ENCODE measurements at regions not wholly inside any gene's neighbourhood (a gene's known extent, or its start where the extent isn't known, plus 50 kb on each side); places are given as distances from the start of the nearest gene placed in this dataset.
"Not testable (repeated sequence)": the region's sequence is repeated elsewhere in the genome, so short reads cannot be mapped to it uniquely, and the experiment has no call there.

DNA sequence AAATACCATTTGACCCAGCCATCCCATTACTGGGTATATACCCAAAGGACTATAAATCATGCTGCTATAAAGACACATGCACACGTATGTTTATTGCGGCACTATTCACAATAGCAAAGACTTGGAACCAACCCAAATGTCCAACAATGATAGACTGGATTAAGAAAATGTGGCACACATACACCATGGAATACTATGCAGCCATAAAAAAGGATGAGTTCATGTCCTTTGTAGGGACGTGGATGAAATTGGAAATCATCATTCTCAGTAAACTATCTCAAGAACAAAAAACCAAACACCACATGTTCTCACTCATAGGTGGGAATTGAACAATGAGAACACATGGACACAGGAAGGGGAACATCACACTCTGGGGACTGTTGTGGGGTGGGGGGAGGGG is 142.1 kb upstream of the BEND6 start:
- not testable (repeated sequence) for H3K27me3 ChIP-seq (replicated peaks; ENCODE audit: control insufficient read depth, insufficient read depth, low read length, poor library complexity, severe bottlenecking); H3K27ac ChIP-seq (ENCODE audit: insufficient read depth, low read length, poor library complexity, severe bottlenecking); H3K4me3 ChIP-seq (ENCODE audit: insufficient read depth, low read depth, low read length, poor library complexity, severe bottlenecking)

DNA sequence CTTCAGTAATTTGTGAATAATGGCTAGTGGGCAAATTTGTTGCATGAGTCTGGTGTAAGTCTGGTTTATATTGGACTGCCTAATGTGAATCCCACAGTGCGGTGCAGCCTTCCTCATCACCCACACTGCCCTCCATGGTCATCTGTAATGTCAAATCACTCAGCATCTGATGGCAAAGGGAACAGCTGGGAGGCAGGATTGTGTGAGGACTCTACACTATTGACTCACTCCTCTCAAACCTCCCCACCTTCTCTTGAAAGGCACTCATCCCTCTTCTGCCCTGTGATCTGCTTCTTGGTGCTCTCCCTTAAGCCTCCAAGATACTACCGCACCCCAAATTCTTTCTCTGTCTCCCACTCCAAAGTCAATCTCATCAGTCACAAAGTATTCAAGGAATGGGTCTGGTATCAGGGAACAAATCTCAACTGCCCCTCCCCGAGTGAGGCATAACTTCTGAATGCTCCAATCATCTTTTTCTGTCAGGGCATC is 146.0 kb upstream of the BEND6 start:
- no peak for DNase-seq
- no peaks in the 10 kb centered on the region for H3K27me3 ChIP-seq (replicated peaks; ENCODE audit: control insufficient read depth, insufficient read depth, low read length, poor library complexity, severe bottlenecking)
- H3K36me3 ChIP-seq (ENCODE audit: control insufficient read depth, insufficient read depth, low read length): no peaks in the 10 kb centered on the region
- H3K4me3 ChIP-seq (ENCODE audit: insufficient read depth, low read depth, low read length, poor library complexity, severe bottlenecking): no peak overlapping the region
- H3K9me3 ChIP-seq (ENCODE audit: control insufficient read depth, low read length): no peaks in the 10 kb centered on the region
- no peak overlapping the region for H3K27ac ChIP-seq (ENCODE audit: insufficient read depth, low read length, poor library complexity, severe bottlenecking)
- no peaks in the 10 kb centered on the region for H3K4me1 ChIP-seq (ENCODE audit: control insufficient read depth, insufficient read depth, low read length, poor library complexity, severe bottlenecking)

More for the DNA sequence above, 142.1 kb upstream of the BEND6 start:
- not testable (repeated sequence) for DNase-seq; H3K9me3 ChIP-seq (ENCODE audit: control insufficient read depth, low read length); H3K4me1 ChIP-seq (ENCODE audit: control insufficient read depth, insufficient read depth, low read length, poor library complexity, severe bottlenecking); H3K36me3 ChIP-seq (ENCODE audit: control insufficient read depth, insufficient read depth, low read length)

DNA sequence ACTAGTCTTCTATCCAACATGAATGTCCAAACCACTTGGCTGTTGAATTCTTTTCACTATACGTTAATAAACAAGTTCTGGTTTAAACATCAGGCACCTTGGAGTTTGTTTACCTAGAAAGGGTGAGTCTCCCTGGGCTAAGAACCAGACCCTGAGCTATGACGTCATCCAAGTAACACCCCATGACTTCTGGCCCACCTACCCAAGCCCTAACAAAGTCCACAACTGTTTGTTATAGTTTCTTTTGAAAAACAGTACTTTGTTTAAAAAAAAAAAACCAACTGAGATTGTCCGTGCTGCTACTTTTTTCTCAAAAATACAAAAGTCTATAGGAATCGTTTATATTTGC is 146.9 kb upstream of the BEND6 start:
- H3K36me3 ChIP-seq (ENCODE audit: control insufficient read depth, insufficient read depth, low read length): no peaks in the 10 kb centered on the region
- DNase-seq: no peak
- no peak overlapping the region for H3K4me3 ChIP-seq (ENCODE audit: insufficient read depth, low read depth, low read length, poor library complexity, severe bottlenecking)
- H3K9me3 ChIP-seq (ENCODE audit: control insufficient read depth, low read length): no peaks in the 10 kb centered on the region
- H3K27ac ChIP-seq (ENCODE audit: insufficient read depth, low read length, poor library complexity, severe bottlenecking): no peak overlapping the region
- H3K27me3 ChIP-seq (replicated peaks; ENCODE audit: control insufficient read depth, insufficient read depth, low read length, poor library complexity, severe bottlenecking): no peaks in the 10 kb centered on the region
- no peaks in the 10 kb centered on the region for H3K4me1 ChIP-seq (ENCODE audit: control insufficient read depth, insufficient read depth, low read length, poor library complexity, severe bottlenecking)

DNA sequence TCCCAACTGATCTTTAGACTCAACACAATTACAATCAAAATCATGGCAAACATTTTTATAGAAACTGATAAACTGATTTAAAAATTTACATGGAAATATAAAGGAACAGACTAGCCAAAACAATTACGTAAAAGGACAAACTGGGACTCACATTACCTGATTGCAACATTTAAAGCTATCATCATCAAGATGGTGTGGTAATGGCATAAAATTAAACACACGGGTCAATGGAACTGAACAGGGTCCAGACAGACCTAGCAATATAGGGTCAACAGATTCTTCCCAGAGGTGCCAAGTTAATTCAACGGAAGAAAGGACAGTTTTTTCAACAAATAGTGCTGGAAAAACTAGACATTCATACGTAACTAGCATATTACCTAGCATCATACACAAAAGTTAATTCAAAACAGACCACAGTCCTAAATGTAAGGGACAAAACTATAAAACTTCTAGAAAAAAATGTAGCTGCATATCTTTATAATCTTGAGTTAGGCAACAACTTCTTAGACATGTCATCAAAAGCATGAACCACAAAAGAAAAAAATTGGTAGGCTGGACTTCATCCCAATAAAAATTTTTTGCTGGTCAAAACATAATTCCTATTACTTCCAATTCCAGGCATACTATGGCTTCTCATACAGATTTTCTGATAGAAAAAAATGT is 147.4 kb upstream of the BEND6 start:
- Histone ChIP-seq H3K27me3 (replicated peaks; ENCODE audit: control insufficient read depth, insufficient read depth, low read length, poor library complexity, severe bottlenecking) (no peaks in the 10 kb centered on the region), H3K36me3 (ENCODE audit: control insufficient read depth, insufficient read depth, low read length) (no peaks in the 10 kb centered on the region), H3K4me3 (ENCODE audit: insufficient read depth, low read depth, low read length, poor library complexity, severe bottlenecking) (no peak overlapping the region), H3K9me3 (ENCODE audit: control insufficient read depth, low read length) (no peaks in the 10 kb centered on the region), H3K4me1 (ENCODE audit: control insufficient read depth, insufficient read depth, low read length, poor library complexity, severe bottlenecking) (no peaks in the 10 kb centered on the region), H3K27ac (ENCODE audit: insufficient read depth, low read length, poor library complexity, severe bottlenecking) (no peak overlapping the region)
- no peak for DNase-seq

DNA sequence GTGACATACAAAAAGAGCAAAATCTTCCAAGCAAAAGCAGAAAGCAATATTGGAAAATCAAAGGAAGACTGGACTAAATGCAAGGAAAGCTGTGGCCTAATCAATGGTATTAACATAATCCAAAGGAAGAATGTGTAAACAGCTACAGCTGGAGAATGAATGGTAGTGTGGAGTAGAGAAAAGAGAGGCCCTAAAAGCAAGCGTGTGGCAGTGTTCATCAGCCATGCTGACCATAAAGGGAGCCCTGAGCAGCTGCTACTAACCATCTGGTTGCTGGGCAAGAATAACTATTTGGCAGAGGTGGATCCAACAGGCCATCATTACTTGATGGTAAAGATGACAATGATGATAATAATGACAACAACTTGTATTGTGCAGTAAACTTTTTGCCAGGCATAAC is 148.5 kb upstream of the BEND6 start:
- DNase-seq: no peak
- no peaks in the 10 kb centered on the region for H3K27me3 ChIP-seq (replicated peaks; ENCODE audit: control insufficient read depth, insufficient read depth, low read length, poor library complexity, severe bottlenecking)
- no peaks in the 10 kb centered on the region for H3K4me1 ChIP-seq (ENCODE audit: control insufficient read depth, insufficient read depth, low read length, poor library complexity, severe bottlenecking)
- H3K36me3 ChIP-seq (ENCODE audit: control insufficient read depth, insufficient read depth, low read length): no peaks in the 10 kb centered on the region
- H3K9me3 ChIP-seq (ENCODE audit: control insufficient read depth, low read length): no peaks in the 10 kb centered on the region
- no peak overlapping the region for H3K4me3 ChIP-seq (ENCODE audit: insufficient read depth, low read depth, low read length, poor library complexity, severe bottlenecking)
- no peak overlapping the region for H3K27ac ChIP-seq (ENCODE audit: insufficient read depth, low read length, poor library complexity, severe bottlenecking)

DNA sequence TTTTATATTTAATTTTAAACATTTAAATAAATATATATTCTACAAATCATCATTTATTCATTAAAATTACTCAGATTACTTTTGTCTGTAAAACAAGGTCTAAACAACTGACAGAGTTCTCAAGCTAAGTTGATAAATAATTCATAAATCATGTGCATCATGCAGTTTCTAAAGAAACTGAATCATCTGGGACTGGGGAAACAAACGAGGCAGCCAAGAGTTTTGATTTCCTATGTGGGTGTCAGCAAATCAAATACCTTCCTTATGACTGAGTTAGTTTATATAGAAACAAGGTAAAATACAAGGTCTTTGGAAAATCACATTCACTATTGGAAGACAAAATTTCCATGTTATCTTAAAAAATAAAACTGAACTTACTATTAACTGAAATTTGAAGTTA is 149.9 kb upstream of the BEND6 start:
- DNase-seq: no peak
- H3K4me1 ChIP-seq (ENCODE audit: control insufficient read depth, insufficient read depth, low read length, poor library complexity, severe bottlenecking): no peaks in the 10 kb centered on the region

DNA sequence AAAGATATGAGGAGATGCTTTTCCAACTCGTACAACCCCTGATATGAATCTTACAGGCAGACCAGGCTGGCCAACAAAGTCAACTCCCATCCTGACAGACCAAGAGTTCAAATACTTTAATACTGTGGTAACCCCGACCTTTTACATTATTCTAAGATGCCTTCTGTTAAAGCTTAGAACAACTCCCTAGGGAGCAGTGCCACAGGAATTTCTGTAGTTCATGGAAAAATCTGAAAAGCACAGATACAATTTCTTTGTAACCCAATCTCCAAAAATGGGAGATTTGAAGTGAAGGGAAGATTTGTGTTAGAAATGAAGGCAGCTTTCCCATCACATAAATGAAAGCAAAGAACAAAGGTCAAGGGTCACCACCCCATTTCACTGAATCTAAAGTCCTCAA is 151.3 kb upstream of the BEND6 start:
- H3K4me1 ChIP-seq (ENCODE audit: control insufficient read depth, insufficient read depth, low read length, poor library complexity, severe bottlenecking): no peaks in the 10 kb centered on the region
- no peaks in the 10 kb centered on the region for H3K27me3 ChIP-seq (replicated peaks; ENCODE audit: control insufficient read depth, insufficient read depth, low read length, poor library complexity, severe bottlenecking)
- no peak overlapping the region for H3K4me3 ChIP-seq (ENCODE audit: insufficient read depth, low read depth, low read length, poor library complexity, severe bottlenecking)
- DNase-seq: no peak
- no peak overlapping the region for H3K27ac ChIP-seq (ENCODE audit: insufficient read depth, low read length, poor library complexity, severe bottlenecking)
- H3K9me3 ChIP-seq (ENCODE audit: control insufficient read depth, low read length): no peaks in the 10 kb centered on the region
- H3K36me3 ChIP-seq (ENCODE audit: control insufficient read depth, insufficient read depth, low read length): no peaks in the 10 kb centered on the region

More for the DNA sequence above, 149.9 kb upstream of the BEND6 start:
- H3K4me3 ChIP-seq (ENCODE audit: insufficient read depth, low read depth, low read length, poor library complexity, severe bottlenecking): no peak overlapping the region
- no peaks in the 10 kb centered on the region for H3K9me3 ChIP-seq (ENCODE audit: control insufficient read depth, low read length)
- no peaks in the 10 kb centered on the region for H3K27me3 ChIP-seq (replicated peaks; ENCODE audit: control insufficient read depth, insufficient read depth, low read length, poor library complexity, severe bottlenecking)
- H3K27ac ChIP-seq (ENCODE audit: insufficient read depth, low read length, poor library complexity, severe bottlenecking): no peak overlapping the region
- no peaks in the 10 kb centered on the region for H3K36me3 ChIP-seq (ENCODE audit: control insufficient read depth, insufficient read depth, low read length)

DNA sequence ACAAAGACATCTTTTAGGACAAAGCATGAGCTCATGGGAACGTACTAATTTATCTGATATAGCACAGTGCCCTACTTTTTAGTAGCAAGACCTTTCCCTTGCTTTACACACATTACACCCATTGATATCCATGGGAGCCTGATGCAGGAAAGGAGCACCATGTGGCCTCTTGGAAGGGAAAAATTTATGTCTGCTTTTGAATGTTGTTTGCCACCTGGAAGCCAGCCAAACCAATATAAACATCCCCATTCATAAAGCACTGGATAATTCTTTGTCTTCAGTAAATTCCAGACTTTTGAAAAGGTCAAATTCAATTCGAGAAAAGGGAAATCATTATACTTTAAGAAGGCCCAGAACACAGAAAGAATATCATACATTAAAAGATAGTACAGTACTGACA is 152.3 kb upstream of the BEND6 start:
- no peak for DNase-seq
- H3K4me1 ChIP-seq (ENCODE audit: control insufficient read depth, insufficient read depth, low read length, poor library complexity, severe bottlenecking): no peaks in the 10 kb centered on the region
- no peaks in the 10 kb centered on the region for H3K9me3 ChIP-seq (ENCODE audit: control insufficient read depth, low read length)
- H3K27ac ChIP-seq (ENCODE audit: insufficient read depth, low read length, poor library complexity, severe bottlenecking): no peak overlapping the region
- no peaks in the 10 kb centered on the region for H3K27me3 ChIP-seq (replicated peaks; ENCODE audit: control insufficient read depth, insufficient read depth, low read length, poor library complexity, severe bottlenecking)
- H3K4me3 ChIP-seq (ENCODE audit: insufficient read depth, low read depth, low read length, poor library complexity, severe bottlenecking): no peak overlapping the region
- H3K36me3 ChIP-seq (ENCODE audit: control insufficient read depth, insufficient read depth, low read length): no peaks in the 10 kb centered on the region

DNA sequence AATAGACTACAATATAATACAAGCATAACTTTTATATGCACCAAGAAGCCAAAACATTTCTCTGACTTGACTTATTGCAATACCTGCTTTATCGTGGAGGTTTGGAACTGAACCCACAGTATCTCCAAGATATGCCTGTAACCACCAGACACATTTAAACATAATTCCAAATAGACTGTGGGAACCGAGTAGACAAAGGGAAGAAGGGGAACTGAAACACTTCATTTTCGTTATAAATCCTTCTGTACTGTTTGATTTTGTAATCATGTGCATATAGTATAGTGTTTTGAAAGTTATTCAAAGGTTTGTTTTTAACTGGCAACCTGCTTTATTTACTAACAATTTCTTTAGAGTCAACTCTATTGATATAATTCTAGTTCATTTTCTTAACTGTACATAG is 154.9 kb upstream of the BEND6 start:
- H3K27me3 ChIP-seq (replicated peaks; ENCODE audit: control insufficient read depth, insufficient read depth, low read length, poor library complexity, severe bottlenecking): no peaks in the 10 kb centered on the region
- no peaks in the 10 kb centered on the region for H3K36me3 ChIP-seq (ENCODE audit: control insufficient read depth, insufficient read depth, low read length)
- H3K9me3 ChIP-seq (ENCODE audit: control insufficient read depth, low read length): no peaks in the 10 kb centered on the region
- no peak for DNase-seq
- no peak overlapping the region for H3K4me3 ChIP-seq (ENCODE audit: insufficient read depth, low read depth, low read length, poor library complexity, severe bottlenecking)
- H3K27ac ChIP-seq (ENCODE audit: insufficient read depth, low read length, poor library complexity, severe bottlenecking): no peak overlapping the region
- H3K4me1 ChIP-seq (ENCODE audit: control insufficient read depth, insufficient read depth, low read length, poor library complexity, severe bottlenecking): no peaks in the 10 kb centered on the region

DNA sequence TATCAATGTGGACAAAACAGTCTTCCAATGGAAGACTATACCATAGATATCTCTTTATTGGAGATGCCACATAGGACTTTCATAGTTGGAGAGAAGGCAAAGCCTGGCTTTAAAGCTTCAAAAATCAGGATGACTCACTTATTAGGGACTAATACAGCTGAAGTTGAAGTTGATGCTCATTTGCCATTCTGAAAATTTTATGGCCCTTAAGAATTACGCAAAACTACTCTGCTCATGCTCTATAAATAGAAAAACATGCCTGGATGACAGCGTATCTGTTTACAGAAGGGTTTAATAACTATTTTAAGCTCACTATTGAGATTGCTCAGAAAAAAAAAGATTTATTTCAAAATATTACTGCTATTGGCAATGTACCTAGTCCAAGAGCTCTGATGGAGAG is 155.5 kb upstream of the DST start:
- DNase-seq: no peak
- Histone ChIP-seq H3K4me1 (ENCODE audit: control insufficient read depth, insufficient read depth, low read length, poor library complexity, severe bottlenecking) (no peaks in the 10 kb centered on the region), H3K36me3 (ENCODE audit: control insufficient read depth, insufficient read depth, low read length) (no peaks in the 10 kb centered on the region), H3K27me3 (replicated peaks; ENCODE audit: control insufficient read depth, insufficient read depth, low read length, poor library complexity, severe bottlenecking) (no peaks in the 10 kb centered on the region), H3K4me3 (ENCODE audit: insufficient read depth, low read depth, low read length, poor library complexity, severe bottlenecking) (no peak overlapping the region), H3K9me3 (ENCODE audit: control insufficient read depth, low read length) (no peaks in the 10 kb centered on the region), H3K27ac (ENCODE audit: insufficient read depth, low read length, poor library complexity, severe bottlenecking) (no peak overlapping the region)

Data from effector memory CD4-positive, alpha-beta T cell (primary cell).